ENCODE measurements at regions not wholly inside any gene's neighbourhood (a gene's known extent, or its start where the extent isn't known, plus 50 kb on each side); places are given as distances from the start of the nearest gene placed in this dataset.

DNA sequence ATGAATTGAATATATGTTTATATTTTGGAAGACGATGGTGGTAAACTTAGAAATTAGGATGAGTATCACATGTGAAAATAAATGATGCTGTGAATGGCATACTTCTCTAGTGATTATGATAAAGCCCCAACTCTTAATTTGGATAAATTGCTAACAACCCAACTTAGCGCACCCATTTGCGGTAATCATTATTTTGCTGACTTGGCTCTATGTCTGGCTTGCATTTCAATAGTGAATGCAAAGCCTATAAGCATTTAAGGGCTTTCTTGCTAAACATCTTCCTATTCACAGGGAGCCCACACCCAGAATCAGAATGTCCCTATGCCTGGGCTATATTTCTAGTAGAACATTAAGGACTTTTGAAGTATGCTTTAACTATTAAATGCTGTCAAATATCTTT lies 910.7 kb upstream of the FANCL start:
- TF ChIP-seq ZNF274 (IDR thresholded peaks at IDR 0.05; ENCODE audit: low read depth, low read length) (no peak), SUZ12 (IDR thresholded peaks at IDR 0.05; ENCODE audit: extremely low read depth, insufficient read depth, insufficient read length) (no peak), YY1 (IDR thresholded peaks at IDR 0.05; ENCODE audit: insufficient read depth, insufficient read length) (no peak)
